Activated CD8-positive, alpha-beta memory T cell treated with anti-CD3 and anti-CD28 coated beads, Interleukin-2, amount 50 U/mL, for 24 hours (primary cell): ENCODE measurements at regions not wholly inside any gene's neighbourhood (a gene's known extent, or its start where the extent isn't known, plus 50 kb on each side); places are given as distances from the start of the nearest gene placed in this dataset.

Source experiments
- DNase-seq: peaks from one replicate; pipeline ENCODE4 v3.0.0-alpha.2; 2020; ENCODE audit errors: extremely low read depth

DNA sequence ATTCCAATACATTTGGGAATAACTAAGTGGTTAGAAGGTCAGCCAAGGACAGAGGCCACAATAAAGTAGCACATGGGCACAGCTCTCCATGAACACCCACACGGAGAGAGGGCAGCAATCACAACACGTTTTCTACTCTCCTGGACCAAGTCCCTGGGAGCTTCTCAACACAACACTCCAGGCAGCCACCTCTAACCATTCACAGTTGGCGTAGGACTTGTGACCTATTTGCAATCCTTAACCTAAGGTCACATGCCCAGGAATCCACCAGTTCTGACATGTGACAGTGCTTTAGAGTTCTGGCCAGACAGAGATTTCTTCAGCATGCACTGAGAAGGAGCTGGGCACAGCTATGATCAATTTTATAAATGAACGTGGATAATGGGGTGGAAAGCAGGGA lies 280.8 kb downstream of the SHQ1 start:
- DNase-seq = no peak

- no peak for DNase-seq
These were observed 282.7 kb downstream of the SHQ1 start for GRCh38 chr3:72565593-72565992.

GRCh38 chr3:72563690-72564370 lies 284.4 kb downstream of the SHQ1 start:
- no peak for DNase-seq

DNA sequence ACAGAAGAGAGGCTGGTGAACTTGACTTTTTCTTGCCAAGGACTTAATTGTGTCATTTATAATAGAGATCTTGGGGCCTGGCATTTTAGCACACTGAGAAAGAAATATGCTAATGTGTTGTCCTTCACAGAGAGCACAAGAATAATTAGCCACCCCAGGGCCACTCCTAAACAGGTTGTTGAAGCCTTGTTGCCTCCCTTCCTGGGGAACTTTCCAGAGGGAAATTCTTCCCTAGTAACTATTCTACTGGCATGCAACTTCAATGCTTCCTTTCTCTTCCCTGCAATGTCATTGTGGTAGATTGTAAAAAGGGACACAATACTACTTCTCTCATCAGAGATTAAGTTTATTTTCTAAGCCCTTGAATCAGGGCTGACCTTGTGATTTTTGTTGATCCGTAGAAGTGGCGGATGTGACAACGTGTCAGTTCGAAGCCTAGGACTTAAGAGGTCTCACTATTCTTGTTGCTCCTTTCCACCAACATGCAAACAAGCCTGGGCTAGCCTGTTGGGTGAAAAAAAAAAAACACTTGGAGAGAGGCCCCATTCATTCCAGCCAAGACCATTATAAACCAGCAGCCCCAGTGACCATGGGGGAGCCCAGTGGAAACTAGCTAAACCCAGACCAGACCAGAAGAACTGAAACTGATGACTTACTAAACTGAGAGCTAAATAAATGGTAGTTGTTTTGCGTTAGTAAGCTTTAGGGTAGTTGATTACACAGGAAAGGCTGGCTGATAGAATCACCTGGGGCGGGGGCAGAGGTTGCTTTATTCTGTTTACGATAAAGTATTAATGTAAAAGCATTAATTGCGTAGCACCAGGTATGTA lies 287.2 kb downstream of the SHQ1 start:
- no peak for DNase-seq

GRCh38 chr3:72559385-72559784 lies 288.9 kb downstream of the SHQ1 start:
- DNase-seq = no peak

DNA sequence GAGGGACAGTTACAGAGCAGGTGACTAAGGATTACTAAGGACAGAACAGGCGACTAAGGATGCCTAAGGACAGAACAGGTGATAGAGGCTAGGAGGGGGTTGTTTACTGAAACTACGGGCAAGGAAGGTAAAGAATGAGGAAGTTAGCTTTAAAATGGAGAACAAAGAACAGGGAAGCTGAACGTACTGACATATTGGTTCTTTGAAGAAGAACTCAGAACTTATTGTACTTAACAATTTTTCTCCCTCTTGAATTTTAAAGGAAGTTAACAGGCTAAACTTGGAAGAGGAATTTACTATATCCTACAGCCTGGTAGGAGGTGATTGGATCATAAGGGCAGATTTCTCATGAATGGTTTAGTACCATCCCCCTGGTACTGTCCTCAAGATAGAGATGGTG lies 290.2 kb downstream of the SHQ1 start:
- no peak for DNase-seq

GRCh38 chr3:72555714-72556113 lies 292.5 kb downstream of the SHQ1 start:
- DNase-seq = no peak

GRCh38 chr3:72554689-72555088 lies 293.6 kb downstream of the SHQ1 start:
- DNase-seq = no peak

- DNase-seq = no peak
These were observed 294.9 kb downstream of the SHQ1 start for GRCh38 chr3:72553298-72553697.

GRCh38 chr3:72550582-72551262 lies 297.5 kb downstream of the SHQ1 start:
- no peak for DNase-seq

DNA sequence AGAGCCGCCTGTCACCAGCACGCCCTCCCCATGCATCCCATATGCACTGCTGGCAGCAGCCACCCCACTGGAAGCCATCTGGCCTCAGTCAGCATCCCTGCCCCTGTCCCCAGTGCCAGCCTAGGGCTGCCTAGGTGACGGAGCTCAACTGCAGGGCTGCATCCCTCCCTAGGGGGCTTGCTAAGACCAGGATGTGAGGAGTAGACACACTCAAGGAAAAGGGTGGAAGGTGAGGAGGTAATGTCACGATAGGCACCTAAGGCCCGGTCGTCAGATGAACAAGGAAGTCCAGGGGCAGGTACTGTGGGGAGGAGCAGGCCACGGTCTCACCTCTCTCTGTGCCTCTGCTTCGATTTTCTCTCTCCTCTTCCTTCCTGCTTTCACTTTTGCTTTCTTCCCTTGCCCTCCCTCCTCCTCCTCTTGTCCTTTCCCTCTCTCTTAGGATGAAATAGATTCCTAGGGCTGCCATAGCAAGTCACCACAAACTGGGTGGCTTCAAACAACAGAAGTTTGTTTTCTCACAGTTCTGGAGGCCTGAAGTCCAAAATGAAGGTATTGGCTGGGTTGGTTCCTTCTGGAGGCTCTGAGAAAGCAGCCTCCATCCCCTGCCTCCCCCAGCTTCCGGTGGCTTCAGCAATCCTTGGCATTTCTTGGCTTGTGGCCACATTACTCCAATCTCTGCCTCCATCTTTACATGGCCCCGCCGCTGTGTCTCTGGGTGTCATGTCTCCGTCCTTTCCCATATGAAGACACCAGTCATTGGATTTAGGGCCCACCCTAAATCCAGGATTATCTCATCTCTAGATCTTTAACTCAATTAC lies 298.3 kb downstream of the SHQ1 start:
- no peak for DNase-seq

DNA sequence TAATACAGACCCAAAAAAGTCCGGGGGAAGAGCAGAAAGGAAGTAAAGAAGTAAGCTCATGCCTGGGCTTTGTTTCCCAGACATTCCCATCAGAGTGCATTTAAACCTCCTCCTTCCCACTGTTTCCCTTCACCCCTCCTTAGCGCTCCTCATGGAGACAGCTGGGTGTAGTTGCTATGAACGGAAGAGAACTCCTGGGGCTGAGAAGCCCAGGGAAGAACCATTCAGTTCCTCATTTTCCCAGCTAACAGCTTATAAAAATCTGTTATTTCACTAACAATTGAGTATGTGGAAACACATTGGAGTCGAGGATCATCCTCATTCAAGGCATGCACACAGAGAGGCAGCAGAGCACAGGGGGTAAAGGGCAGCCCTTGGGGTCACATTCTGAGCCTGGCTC lies 299.3 kb downstream of the SHQ1 start:
- DNase-seq = no peak

- no peak for DNase-seq
These were observed 299.8 kb downstream of the SHQ1 start for GRCh38 chr3:72548461-72548860.

DNA sequence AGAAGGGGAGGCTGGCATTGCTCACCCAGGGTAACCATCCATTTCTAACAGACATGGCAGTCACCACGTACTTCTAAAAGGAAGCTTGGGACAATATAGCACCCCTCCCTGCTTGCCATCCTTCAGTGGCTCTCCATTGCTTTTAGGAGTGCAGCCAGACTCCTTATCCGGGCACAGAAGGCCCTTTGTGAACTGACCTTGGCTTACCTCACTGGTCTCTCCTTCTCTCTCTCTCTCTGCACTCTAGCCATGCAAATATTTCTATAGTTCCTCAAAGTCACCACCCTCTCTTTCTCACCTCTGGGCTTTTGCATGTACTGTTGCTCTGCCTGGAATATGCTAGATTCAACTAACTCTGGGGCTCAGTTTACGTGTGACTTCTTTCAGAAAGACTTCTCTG lies 301.1 kb downstream of the SHQ1 start:
- DNase-seq = no peak

DNA sequence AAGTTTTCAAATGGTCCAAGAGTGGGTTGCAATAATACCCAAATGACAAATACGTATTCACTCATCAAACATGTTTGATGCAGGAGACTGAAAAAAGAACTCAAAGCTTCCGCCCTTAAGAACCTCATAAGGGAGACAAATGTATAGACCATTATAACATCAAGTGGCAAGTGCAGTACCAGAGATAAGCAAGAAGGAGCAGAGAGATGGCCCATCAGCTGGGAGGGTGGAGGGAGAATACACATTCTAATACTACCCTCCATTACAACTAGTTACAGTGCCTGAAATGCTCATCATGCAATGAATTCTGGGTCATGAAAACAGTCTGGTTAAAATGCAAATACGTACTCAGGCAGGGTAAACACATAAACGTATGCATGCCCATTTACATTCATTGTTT lies 304.0 kb downstream of the SHQ1 start:
- DNase-seq = no peak

- DNase-seq = no peak
These were observed 305.0 kb downstream of the SHQ1 start for GRCh38 chr3:72543246-72543645.

GRCh38 chr3:72542781-72543180 lies 305.5 kb downstream of the SHQ1 start:
- no peak for DNase-seq

GRCh38 chr3:72539856-72540255 lies 308.4 kb downstream of the SHQ1 start:
- no peak for DNase-seq

DNA sequence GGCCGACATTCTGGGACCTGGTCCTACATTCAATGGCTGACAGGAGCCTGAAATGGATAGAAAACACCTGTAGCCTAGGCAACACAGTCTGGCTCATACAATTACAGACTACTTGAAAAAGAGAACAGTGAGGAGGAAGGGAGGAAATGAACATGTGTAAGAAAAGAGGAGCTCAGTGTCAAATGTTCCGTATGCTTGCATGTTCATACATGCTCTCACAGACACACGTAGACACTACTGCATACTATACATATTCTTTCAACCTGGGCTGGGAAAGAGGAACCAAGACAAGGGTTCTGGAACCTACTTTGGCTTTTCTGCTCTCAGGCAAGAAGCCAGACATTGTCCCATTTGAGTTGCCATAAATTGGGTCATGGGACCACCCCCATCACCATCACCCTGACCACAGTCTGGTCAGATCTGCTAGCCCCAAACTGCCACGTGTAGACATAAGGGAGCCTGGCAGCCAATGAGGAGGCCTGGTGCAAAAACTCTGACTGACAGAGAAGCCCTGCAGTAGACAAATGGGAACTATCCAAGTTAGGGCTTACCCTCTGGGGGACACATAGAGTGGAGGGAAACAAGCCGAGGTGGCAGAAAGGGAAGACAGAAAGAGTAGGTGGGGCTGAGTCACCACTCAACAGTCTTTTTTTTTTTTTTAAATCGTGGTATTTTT lies 310.0 kb downstream of the SHQ1 start:
- DNase-seq = no peak

- DNase-seq = no peak
These were observed 310.8 kb downstream of the SHQ1 start for GRCh38 chr3:72537448-72537847.

DNA sequence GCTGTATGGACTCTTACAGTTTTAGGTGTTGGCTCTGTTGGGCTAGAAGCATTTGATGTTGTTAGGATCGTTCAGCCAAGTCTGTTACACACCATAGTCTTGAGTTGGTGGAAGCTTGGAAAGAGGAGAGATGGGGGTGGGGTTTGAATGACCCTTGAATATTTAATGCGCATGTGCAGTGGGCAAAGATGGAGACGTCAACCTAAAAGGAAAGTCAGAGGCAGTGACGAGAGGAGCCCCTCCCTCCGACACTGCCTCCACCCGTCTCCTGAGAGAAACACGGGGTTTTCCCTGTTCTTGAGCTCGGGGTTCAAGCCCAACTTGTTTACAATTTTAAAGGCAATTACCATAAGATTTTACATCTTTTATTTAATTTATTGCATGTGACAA lies 311.4 kb downstream of the SHQ1 start:
- no peak for DNase-seq
